ENCODE measurements at regions not wholly inside any gene's neighbourhood (a gene's known extent, or its start where the extent isn't known, plus 50 kb on each side); places are given as distances from the start of the nearest gene placed in this dataset.

- TF ChIP-seq, protein P1, sequence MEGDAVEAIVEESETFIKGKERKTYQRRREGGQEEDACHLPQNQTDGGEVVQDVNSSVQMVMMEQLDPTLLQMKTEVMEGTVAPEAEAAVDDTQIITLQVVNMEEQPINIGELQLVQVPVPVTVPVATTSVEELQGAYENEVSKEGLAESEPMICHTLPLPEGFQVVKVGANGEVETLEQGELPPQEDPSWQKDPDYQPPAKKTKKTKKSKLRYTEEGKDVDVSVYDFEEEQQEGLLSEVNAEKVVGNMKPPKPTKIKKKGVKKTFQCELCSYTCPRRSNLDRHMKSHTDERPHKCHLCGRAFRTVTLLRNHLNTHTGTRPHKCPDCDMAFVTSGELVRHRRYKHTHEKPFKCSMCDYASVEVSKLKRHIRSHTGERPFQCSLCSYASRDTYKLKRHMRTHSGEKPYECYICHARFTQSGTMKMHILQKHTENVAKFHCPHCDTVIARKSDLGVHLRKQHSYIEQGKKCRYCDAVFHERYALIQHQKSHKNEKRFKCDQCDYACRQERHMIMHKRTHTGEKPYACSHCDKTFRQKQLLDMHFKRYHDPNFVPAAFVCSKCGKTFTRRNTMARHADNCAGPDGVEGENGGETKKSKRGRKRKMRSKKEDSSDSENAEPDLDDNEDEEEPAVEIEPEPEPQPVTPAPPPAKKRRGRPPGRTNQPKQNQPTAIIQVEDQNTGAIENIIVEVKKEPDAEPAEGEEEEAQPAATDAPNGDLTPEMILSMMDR (conservative IDR thresholded peaks at IDR 0.05; ENCODE audit: low read depth, low read length): no peak
- no peak for TF ChIP-seq EZH2 (IDR thresholded peaks at IDR 0.05; ENCODE audit: low read length, unreplicated experiment)
- no peak for TF ChIP-seq EZH2phosphoT487 (IDR thresholded peaks at IDR 0.05; ENCODE audit: borderline replicate concordance, low read length)
- intact Hi-C loops (cut with micrococcal nuclease): no loop called here
- H3K9me3 ChIP-seq (ENCODE audit: low read length): no peaks in the 10 kb centered on the region
- no peaks in the 10 kb centered on the region for H4K20me1 ChIP-seq (ENCODE audit: low read length)
- H3K36me3 ChIP-seq (ENCODE audit: low read depth, low read length): no peaks in the 10 kb centered on the region
- H3K4me1 ChIP-seq (ENCODE audit: insufficient read depth, low read length): peaks cover 7% of the 10 kb centered on the region; the same call in 1 of the 2 replicates
- BruUV-seq (replicated peaks): no TSS peak
- ATAC-seq (no peak), DNase-seq (no peak)
- no peak overlapping the region for H3K4me2 ChIP-seq (ENCODE audit: low read length)
- no peak overlapping the region for H2AFZ ChIP-seq (ENCODE audit: low read length)
- H3K9me2 ChIP-seq (replicated peaks; ENCODE audit: low read length): no peaks in the 10 kb centered on the region
- no peaks in the 10 kb centered on the region for H3K79me2 ChIP-seq (ENCODE audit: low read length)
- CTCF ChIA-PET: no interaction called here
- no peaks in the 10 kb centered on the region for H3K27me3 ChIP-seq (ENCODE audit: low read length)
- no peaks in the 10 kb centered on the region for H3F3A ChIP-seq (ENCODE audit: low read length, unreplicated experiment)
- H3K27ac ChIP-seq (ENCODE audit: low read length): no peak overlapping the region
- H3K9ac ChIP-seq (ENCODE audit: low read length): no peak overlapping the region
- POLR2A ChIA-PET (ENCODE audit: unreplicated experiment): no interaction called here
- H3K4me3 ChIP-seq (ENCODE audit: low read length): no peak overlapping the region
These were observed 343.1 kb upstream of the NOCT start for GRCh38 chr4:138672393-138672976.

GRCh38 chr4:138671606-138672084, 343.9 kb upstream of the NOCT start:
- ChIA-PET POLR2A (ENCODE audit: unreplicated experiment) (no interaction called here), CTCF (no interaction called here)
- no peaks in the 10 kb centered on the region for H3K9me3 ChIP-seq (ENCODE audit: low read length)
- TF ChIP-seq EZH2phosphoT487 (IDR thresholded peaks at IDR 0.05; ENCODE audit: borderline replicate concordance, low read length) (no peak), EZH2 (IDR thresholded peaks at IDR 0.05; ENCODE audit: low read length, unreplicated experiment) (no peak)
- TF ChIP-seq, protein P1 (conservative IDR thresholded peaks at IDR 0.05; ENCODE audit: low read depth, low read length): no peak
- no peak overlapping the region for H3K27ac ChIP-seq (ENCODE audit: low read length)
- H3K79me2 ChIP-seq (ENCODE audit: low read length): no peaks in the 10 kb centered on the region
- H3K9me2 ChIP-seq (replicated peaks; ENCODE audit: low read length): no peaks in the 10 kb centered on the region
- H2AFZ ChIP-seq (ENCODE audit: low read length): no peak overlapping the region
- no peaks in the 10 kb centered on the region for H3F3A ChIP-seq (ENCODE audit: low read length, unreplicated experiment)
- BruUV-seq (replicated peaks): no TSS peak
- no peaks in the 10 kb centered on the region for H3K27me3 ChIP-seq (ENCODE audit: low read length)
- H3K4me1 ChIP-seq (ENCODE audit: insufficient read depth, low read length): peaks cover 7% of the 10 kb centered on the region; the same call in 1 of the 2 replicates
- no peak for DNase-seq
- no peaks in the 10 kb centered on the region for H3K36me3 ChIP-seq (ENCODE audit: low read depth, low read length)
- no peak for ATAC-seq
- H3K9ac ChIP-seq (ENCODE audit: low read length): no peak overlapping the region
- intact Hi-C loops (cut with micrococcal nuclease): no loop called here
- no peak overlapping the region for H3K4me2 ChIP-seq (ENCODE audit: low read length)
- H3K4me3 ChIP-seq (ENCODE audit: low read length): no peak overlapping the region
- H4K20me1 ChIP-seq (ENCODE audit: low read length): no peaks in the 10 kb centered on the region

DNA sequence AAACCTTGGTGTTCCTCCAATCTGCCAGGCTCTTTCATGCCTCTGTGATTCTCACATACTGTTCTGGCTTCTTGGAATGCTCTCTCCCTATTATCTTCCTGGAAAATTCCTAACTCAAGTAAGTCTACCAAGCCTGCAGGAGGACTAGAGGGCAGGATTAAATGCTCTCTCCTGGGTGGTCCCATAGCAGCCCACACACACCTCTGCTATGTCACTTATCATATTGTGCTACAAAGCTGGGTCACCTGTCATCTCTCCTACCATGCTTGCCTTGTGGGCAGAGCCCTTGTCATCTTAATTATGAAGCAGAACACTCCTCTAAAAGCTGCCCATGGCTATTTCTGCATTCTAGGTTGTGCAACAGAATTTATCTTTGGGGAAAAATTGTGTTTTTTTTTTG, 344.5 kb upstream of the NOCT start:
- ATAC-seq (no peak), DNase-seq (no peak)
- BruUV-seq (replicated peaks): no TSS peak
- Histone ChIP-seq H2AFZ (ENCODE audit: low read length) (no peak overlapping the region), H3K4me2 (ENCODE audit: low read length) (no peak overlapping the region), H3K9ac (ENCODE audit: low read length) (no peak overlapping the region), H4K20me1 (ENCODE audit: low read length) (no peaks in the 10 kb centered on the region), H3K9me3 (ENCODE audit: low read length) (no peaks in the 10 kb centered on the region), H3K36me3 (ENCODE audit: low read depth, low read length) (no peaks in the 10 kb centered on the region), H3K27ac (ENCODE audit: low read length) (no peak overlapping the region), H3K9me2 (replicated peaks; ENCODE audit: low read length) (no peaks in the 10 kb centered on the region), H3K27me3 (ENCODE audit: low read length) (no peaks in the 10 kb centered on the region), H3F3A (ENCODE audit: low read length, unreplicated experiment) (no peaks in the 10 kb centered on the region), H3K79me2 (ENCODE audit: low read length) (no peaks in the 10 kb centered on the region), H3K4me1 (ENCODE audit: insufficient read depth, low read length) (peaks cover 7% of the 10 kb centered on the region; the same call in 1 of the 2 replicates), H3K4me3 (ENCODE audit: low read length) (no peak overlapping the region)
- TF ChIP-seq EZH2phosphoT487 (IDR thresholded peaks at IDR 0.05; ENCODE audit: borderline replicate concordance, low read length) (no peak), EZH2 (IDR thresholded peaks at IDR 0.05; ENCODE audit: low read length, unreplicated experiment) (no peak)
- TF ChIP-seq, protein P1 (conservative IDR thresholded peaks at IDR 0.05; ENCODE audit: low read depth, low read length): no peak
- intact Hi-C loops (cut with micrococcal nuclease): no loop called here
- POLR2A ChIA-PET (ENCODE audit: unreplicated experiment): no interaction called here
- CTCF ChIA-PET: no interaction called here

Measured in PC-3 (cell line).